ENCODE measurements at regions not wholly inside any gene's neighbourhood (a gene's known extent, or its start where the extent isn't known, plus 50 kb on each side); places are given as distances from the start of the nearest gene placed in this dataset.
"Not testable (repeated sequence)": the region's sequence is repeated elsewhere in the genome, so short reads cannot be mapped to it uniquely, and the experiment has no call there.

DNA sequence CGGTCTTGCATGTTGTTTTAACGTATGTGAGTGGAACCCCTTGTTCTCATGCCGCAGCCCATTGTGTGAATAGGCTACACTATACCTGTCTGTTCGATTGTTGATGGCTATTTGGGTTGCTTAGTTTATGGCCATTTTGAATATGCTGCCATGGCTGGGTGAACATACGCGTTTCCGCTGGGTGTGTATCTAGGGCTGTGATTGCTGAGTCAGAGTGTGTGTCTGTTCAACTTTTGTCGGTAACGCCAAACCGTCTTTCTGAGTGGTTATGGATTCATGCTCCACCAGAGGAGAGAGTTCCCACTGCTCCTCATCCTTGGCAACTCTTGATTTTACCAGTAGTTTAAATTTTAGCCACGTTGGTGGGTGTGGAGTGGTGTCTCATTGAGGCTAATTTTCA lies 77.0 kb downstream of the METRNL start:
- no peak for DNase-seq (ENCODE audit: low read depth in 1 of 2, low spot score in 1 of 2)

DNA sequence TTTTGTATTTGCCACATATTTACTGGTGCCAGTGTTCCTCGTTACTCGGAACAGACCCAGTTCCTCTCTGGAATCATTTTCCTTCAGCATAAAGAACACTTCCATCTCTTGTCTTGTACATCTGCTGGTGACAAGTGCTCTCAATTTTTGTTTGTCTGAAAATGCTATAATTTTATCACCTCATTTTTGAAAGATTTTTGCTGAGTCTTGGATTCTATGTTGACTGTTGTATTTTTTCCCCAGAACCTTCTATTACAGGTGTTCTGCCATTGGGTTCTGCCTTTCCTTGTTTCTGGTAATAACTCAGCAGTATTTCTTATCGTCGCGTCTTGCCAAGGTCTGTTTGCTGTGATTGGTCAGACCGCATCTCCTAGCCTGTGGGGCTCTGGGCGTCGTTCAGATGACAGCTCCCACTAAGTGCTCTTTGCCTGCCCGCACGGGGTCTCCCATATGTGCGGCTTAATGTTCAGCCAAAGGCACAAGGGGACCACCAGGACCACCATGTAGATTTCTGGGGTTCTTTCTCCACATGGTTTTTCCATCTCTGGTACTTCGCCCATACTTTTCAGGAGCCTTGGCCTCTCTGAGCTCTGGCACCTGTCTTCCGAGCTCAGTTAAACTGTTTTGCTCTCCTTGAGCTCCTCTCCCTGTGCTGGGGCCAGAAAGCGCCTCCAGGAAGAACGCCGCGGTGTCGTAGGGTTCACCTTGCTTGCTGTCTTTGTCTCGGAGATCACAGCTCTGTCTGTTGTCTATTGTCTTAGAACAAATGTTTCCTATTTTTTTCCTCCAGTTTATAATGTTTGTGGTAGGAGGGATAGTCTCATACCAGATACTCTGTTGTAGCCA lies 80.0 kb downstream of the METRNL start:
- no peak for DNase-seq (ENCODE audit: low read depth in 1 of 2, low spot score in 1 of 2)

DNA sequence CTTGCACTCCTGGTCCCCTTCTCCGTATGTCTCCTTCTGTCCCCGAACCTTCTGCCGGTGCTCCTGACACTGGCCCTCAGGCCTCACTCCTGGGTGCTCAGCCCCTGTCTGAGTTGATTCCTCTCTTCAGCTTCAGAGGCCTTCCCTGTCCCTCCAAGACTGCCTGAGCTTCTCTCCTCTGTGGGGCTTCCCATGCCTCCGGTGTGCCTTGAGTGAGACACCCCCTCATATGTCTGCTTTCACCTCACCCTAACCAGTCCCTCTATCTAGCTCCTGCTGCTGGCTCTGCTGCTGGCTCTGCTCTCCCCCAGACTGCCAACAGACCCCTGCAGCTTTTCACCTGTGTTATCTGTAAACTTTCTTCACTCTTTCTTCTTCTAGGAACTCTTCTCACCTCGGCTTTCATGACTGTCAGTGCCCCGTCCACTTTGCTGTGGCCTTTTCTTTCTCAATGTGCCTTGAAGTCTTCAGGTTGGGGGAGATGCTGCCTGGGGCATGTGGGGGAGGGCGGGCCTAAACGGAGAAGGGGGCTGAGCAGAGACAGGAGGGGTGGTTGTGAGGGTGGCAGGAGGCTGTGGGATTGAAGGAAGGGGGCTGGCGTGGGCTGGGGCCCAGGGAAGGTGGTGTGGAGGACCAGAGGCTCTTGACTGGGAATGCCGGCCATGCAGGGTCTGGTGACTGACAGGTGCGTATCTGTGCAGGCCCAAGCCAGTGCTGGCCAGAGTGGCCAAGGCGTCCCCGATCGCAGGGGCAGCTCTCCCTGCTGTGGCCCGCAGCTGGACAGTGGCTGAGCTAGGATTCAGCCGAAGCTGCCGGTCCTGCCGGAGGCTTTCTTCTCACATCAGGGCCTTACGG lies 81.3 kb downstream of the METRNL start:
- no peak for DNase-seq (ENCODE audit: low read depth in 1 of 2, low spot score in 1 of 2)

GRCh38 chr17:83161298-83162034 lies 82.1 kb downstream of the METRNL start:
- no peak for DNase-seq (ENCODE audit: low read depth in 1 of 2, low spot score in 1 of 2)

DNA sequence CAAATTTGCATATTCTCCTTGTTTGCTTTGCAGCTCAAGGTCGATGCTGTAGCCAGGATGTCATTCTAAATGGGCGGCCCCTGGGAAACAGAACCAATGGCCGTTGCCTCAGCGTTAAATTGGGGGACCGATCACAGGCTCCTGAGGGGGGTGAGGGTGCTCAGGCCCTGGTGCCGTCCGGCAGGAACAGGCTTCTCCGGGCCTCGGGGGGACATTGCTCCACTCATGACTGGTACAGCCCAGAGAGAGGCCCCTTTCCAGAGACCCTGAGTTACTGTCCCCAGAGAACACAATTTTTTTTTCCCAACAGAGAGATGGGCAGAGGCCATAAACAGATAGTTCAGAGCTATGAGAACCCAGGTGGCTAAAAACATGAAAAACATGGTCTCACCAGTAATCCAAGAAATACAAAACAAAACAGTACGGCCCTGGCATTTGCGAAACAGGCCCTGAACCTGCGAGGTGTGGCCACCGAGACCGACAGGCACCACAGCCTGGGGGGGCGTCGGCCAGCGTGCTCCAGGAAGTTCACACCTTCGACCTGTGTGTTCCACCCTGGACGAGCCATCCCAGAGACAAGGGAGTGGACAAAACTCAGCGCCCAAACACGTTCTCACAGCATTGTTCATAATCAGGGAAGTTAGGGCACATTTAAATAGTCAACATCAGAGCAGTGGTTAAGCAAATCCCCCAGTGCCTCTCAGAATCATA lies 82.8 kb downstream of the METRNL start:
- no peak for DNase-seq (ENCODE audit: low read depth in 1 of 2, low spot score in 1 of 2)

DNA sequence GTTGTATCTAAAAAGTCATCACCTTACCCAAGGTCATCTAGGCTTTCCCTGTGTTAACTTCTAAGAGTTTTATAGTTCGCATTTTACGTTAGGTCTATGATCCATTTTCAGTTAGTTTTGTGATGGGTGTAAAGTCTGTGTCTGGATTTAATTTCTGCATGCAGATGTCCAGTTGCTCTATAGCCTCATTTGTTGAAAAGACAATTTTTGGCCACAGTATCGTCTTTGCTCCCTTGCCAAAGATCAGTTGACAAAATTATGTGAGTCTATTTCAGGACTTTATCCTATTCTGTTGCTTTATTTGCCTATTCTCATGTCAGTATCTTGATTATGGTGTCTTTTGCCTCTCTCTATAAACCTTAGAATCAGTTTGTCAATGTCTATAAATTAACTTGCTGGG lies 85.1 kb downstream of the METRNL start:
- DNase-seq (ENCODE audit: low read depth in 1 of 2, low spot score in 1 of 2) = no peak

- no peak for DNase-seq (ENCODE audit: low read depth in 1 of 2, low spot score in 1 of 2)
These were observed 91.3 kb downstream of the METRNL start for GRCh38 chr17:83170571-83171260.

DNA sequence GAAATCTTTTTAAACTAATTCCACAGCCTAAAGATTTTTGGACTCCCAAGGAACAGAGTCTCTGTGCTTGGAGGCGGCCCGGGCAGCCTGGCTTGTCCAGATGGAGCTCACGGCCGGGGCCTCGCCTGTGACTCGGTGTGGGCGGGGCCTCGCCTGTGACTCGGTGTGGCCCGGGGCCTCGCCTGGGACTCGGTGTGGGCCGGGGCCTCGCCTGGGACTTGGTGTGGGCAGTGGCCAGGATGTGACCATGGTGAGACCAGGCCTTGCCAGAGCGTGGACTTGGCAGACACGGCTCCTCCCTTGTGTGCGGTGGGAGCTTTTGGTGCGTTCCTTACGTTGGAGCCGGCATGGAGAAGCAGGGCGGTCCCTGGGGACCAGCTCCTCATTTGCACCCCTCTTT lies 92.3 kb downstream of the METRNL start:
- DNase-seq (ENCODE audit: low read depth in 1 of 2, low spot score in 1 of 2) = no peak

GRCh38 chr17:83172099-83172498 lies 92.7 kb downstream of the METRNL start:
- DNase-seq (ENCODE audit: low read depth in 1 of 2, low spot score in 1 of 2) = not testable (repeated sequence)

DNA sequence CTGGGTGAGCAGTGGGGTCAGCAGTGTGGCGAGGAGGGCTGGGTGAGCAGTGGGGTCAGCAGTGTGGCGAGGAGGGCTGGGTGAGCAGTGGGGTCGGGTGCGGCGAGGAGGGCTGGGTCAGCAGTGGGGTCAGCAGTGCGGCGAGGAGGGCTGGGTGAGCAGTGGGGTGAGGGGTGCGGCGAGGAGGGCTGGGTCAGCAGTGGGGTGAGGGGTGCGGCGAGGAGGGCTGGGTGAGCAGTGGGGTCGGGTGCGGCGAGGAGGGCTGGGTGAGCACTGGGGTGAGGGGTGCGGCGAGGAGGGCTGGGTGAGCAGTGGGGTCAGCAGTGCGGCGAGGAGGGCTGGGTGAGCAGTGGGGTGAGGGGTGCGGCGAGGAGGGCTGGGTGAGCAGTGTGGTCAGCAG lies 93.2 kb downstream of the METRNL start:
- DNase-seq (ENCODE audit: low read depth in 1 of 2, low spot score in 1 of 2) = not testable (repeated sequence)

DNA sequence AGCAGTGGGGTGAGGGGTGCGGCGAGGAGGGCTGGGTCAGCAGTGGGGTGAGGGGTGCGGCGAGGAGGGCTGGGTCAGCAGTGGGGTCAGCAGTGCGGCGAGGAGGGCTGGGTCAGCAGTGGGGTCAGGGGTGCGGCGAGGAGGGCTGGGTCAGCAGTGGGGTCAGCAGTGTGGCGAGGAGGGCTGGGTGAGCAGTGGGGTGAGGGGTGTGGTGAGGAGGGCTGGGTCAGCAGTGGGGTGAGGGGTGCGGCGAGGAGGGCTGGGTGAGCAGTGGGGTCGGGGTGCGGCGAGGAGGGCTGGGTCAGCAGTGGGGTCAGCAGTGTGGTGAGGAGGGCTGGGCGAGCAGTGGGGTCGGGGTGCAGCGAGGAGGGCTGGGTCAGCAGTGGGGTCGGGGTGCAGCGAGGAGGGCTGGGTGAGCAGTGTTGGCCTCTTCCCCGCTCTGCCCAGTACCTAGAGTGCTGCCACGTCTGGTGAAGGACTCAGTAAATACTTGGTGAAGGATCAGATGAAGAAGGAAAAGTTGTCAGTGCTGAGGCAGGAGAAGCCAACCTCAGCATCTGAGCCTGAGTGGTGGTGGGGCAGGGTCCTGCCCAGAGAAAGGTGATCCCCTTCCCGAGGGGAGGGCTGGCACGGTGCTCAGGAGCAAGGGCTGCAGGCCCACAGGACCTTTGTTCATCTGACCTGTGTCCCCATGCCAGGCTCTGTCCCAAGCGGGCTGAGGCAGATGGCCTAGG lies 93.9 kb downstream of the METRNL start:
- DNase-seq (ENCODE audit: low read depth in 1 of 2, low spot score in 1 of 2) = not testable (repeated sequence)

- no peak for DNase-seq (ENCODE audit: low read depth in 1 of 2, low spot score in 1 of 2)
These were observed 94.5 kb downstream of the METRNL start for GRCh38 chr17:83173914-83174361.

- DNase-seq (ENCODE audit: low read depth in 1 of 2, low spot score in 1 of 2) = no peak
These were observed 95.1 kb downstream of the METRNL start for GRCh38 chr17:83174362-83175118.

- no peak for DNase-seq (ENCODE audit: low read depth in 1 of 2, low spot score in 1 of 2)
These were observed 95.9 kb downstream of the METRNL start for GRCh38 chr17:83175119-83175821.

DNA sequence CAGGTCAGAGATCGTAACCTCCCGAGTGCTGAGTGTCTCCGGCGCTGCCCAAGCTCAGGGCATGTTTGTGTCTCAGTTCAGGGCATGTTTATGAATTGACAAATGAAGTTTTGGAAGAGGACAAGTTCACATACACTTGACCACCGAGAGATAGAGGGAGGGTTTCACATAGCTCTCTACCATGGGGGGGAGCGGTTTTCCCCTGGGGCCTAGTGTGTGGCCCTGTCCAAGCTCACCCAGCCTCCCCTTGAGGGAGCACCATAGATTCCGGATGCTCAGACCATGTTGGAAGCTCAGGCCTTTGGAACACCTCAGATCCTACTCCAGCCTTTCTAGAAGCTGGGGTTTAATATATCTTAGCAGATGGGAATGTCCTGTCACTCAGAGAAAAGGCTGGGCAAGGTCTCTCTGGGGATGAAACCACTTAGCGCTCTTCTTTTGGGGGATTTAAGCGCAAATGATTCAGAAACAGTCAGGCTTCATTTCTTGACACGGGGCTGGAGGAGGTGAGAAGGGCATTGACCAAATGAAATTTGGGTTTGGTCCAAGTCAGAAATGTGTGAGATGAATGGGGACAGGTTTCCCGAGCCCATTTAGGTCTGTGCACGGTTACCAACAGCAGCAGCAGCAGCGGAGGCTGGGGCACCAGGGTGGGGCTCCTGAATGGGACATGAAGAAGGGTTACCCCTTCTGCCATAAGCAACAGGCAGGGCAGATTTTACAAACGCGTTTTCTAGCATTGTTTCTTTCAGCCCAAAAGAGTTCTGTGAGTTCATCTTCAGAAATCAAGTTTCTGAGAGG lies 96.6 kb downstream of the METRNL start:
- no peak for DNase-seq (ENCODE audit: low read depth in 1 of 2, low spot score in 1 of 2)

- DNase-seq (ENCODE audit: low read depth in 1 of 2, low spot score in 1 of 2) = no peak
These were observed 97.5 kb downstream of the METRNL start for GRCh38 chr17:83176623-83177583.
